Ascending aorta (tissue), 2 donors: ENCODE measurements at regions not wholly inside any gene's neighbourhood (a gene's known extent, or its start where the extent isn't known, plus 50 kb on each side); places are given as distances from the start of the nearest gene placed in this dataset.

Experiments used
- DNase-seq, 2 donors: peaks; one replicate each; pipeline ENCODE4 v3.0.0-alpha.2; 2019; ENCODE audit warnings: low spot score in 2 of 2
- H3K27ac ChIP-seq, 2 donors: fragments of 200-600 bp; sonication (generic); one replicate each; pipeline ENCODE4 v1.5.1; 2016 to 2017; ENCODE audit warnings: mild to moderate bottlenecking in 1 of 2
- H3K27me3 ChIP-seq: fragments of 200-600 bp; sonication (generic); one replicate; pipeline ENCODE4 v1.5.1; 2017
- H3K36me3 ChIP-seq, 2 donors: fragments of 200-600 bp; sonication (generic); one replicate each; pipeline ENCODE4 v1.5.1; 2016
- H3K4me1 ChIP-seq, 2 donors: fragments of 200-600 bp; sonication (generic); one replicate each; pipeline ENCODE4 v1.5.1; 2016 to 2017; ENCODE audit warnings: mild to moderate bottlenecking in 1 of 2
- H3K4me3 ChIP-seq, 2 donors: fragments of 200-600 bp; sonication (generic); one replicate each; pipeline ENCODE4 v1.5.1; 2016 to 2017; ENCODE audit warnings: mild to moderate bottlenecking in 1 of 2
- H3K9me3 ChIP-seq, 2 donors: fragments of 200-600 bp; sonication (generic); one replicate each; pipeline ENCODE4 v1.5.1; 2016
- intact Hi-C: fragments of 100-400 bp; cut with DNase I; formaldehyde crosslinking; loops from one replicate; pipeline ENCODE4 v1.15.1; 2023
- TF ChIP-seq, protein P1 (sequence below), 3 experiments: fragments of 200-600 bp in 2 of 3; fragments of 450-650 bp in 1 of 3; sonication (generic) in 2 of 3; IDR thresholded peaks; one replicate each; pipeline ENCODE4 v1.5.1; 2016 to 2019; ENCODE audit warnings: antibody characterized with exemption in 3 of 3, mild to moderate bottlenecking in 1 of 3, moderate library complexity in 1 of 3

DNA sequence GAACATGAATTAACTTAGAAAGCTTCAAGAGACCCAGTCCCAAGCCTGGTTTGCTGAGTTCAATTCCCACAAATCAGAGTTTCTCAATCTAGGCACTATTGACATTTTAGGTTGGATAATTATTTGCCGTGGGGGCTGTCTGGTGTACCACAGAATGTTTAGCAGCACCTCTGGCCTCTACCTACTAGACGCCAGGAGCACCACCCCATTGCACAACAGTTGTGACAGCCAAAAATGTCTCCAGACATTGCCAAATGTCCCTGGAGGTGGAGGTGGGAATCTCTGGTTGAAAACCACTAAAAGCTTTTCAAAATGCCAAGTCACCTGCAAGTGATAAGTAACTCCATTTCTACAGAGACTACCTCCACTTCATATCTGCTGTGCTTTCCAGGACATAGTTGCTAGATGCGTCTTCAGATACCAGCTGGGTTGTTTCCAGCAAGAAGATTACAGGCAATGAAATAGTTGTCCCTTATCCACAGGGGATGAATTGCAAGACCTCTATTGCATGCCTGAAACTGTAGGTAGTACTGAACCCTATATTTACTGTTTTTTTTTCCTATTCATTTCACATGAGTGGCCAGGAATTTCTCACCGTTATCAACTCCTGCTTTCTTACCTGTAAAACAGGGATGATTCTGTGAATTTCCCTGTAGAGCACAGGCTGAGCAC lies 554.3 kb downstream of the ZEB2 start:
- Histone ChIP-seq H3K4me1 (no peaks in the 10 kb centered on the region), H3K27ac (no peak overlapping the region), H3K9me3 (no peaks in the 10 kb centered on the region), H3K36me3 (peaks cover 0 to 3% of the 10 kb centered on the region in 2 donors), H3K4me3 (no peak overlapping the region), H3K27me3 (no peaks in the 10 kb centered on the region)
- intact Hi-C loops = no loop called here
- TF ChIP-seq, protein P1, sequence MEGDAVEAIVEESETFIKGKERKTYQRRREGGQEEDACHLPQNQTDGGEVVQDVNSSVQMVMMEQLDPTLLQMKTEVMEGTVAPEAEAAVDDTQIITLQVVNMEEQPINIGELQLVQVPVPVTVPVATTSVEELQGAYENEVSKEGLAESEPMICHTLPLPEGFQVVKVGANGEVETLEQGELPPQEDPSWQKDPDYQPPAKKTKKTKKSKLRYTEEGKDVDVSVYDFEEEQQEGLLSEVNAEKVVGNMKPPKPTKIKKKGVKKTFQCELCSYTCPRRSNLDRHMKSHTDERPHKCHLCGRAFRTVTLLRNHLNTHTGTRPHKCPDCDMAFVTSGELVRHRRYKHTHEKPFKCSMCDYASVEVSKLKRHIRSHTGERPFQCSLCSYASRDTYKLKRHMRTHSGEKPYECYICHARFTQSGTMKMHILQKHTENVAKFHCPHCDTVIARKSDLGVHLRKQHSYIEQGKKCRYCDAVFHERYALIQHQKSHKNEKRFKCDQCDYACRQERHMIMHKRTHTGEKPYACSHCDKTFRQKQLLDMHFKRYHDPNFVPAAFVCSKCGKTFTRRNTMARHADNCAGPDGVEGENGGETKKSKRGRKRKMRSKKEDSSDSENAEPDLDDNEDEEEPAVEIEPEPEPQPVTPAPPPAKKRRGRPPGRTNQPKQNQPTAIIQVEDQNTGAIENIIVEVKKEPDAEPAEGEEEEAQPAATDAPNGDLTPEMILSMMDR (IDR thresholded peaks at IDR 0.05) = no peak
- DNase-seq = no peak

DNA sequence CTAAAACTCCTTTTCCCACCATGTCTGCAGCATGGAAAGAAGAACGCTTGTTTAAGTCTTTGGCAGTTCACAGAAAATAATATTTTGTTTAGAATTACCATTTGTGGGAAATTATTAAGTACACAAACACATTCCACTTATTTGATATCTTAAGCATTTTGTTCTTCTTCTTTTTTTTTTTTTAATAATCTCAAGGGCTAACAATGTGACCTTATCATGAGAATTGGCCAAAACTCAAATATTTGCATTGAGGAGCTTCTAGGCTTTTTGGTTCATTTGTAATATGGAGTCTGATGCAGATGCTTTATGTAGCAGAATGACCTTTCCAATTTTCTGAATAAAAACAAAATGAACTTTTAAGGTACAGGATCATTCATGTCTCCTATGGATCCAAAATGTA lies 555.0 kb downstream of the ZEB2 start:
- TF ChIP-seq, protein P1 (IDR thresholded peaks at IDR 0.05) = no peak
- DNase-seq = no peak
- no peak overlapping the region for H3K27ac ChIP-seq
- H3K27me3 ChIP-seq = no peaks in the 10 kb centered on the region
- no peaks in the 10 kb centered on the region for H3K4me1 ChIP-seq
- no peak overlapping the region for H3K4me3 ChIP-seq
- intact Hi-C loops = no loop called here
- H3K9me3 ChIP-seq = no peaks in the 10 kb centered on the region
- peaks cover 0 to 3% of the 10 kb centered on the region in 2 donors for H3K36me3 ChIP-seq

DNA sequence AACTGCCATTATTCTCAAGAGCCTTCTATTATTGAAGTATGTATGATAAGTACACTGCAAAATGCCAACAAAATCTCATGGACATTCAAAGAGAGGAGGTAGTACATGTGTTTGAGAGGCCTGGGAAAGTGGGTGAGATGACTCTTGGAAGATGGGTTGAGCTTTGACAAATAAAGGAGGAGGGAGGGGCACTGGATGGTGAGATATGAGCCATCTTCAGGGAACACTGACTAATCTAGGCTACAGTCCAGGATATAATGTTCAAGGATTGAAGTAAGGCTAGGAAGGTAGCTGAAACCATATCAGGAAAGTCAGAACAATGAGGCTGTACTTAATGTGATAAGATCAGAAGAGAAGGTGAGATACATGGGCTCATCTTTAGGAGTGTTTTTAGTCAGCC lies 559.7 kb downstream of the ZEB2 start:
- Histone ChIP-seq H3K4me1 (no peaks in the 10 kb centered on the region), H3K27ac (no peak overlapping the region), H3K27me3 (no peaks in the 10 kb centered on the region), H3K4me3 (no peak overlapping the region), H3K9me3 (peaks cover 0 to 8% of the 10 kb centered on the region in 2 donors), H3K36me3 (no peaks in the 10 kb centered on the region)
- DNase-seq = no peak
- intact Hi-C loops = no loop called here
- TF ChIP-seq, protein P1 (IDR thresholded peaks at IDR 0.05) = no peak

DNA sequence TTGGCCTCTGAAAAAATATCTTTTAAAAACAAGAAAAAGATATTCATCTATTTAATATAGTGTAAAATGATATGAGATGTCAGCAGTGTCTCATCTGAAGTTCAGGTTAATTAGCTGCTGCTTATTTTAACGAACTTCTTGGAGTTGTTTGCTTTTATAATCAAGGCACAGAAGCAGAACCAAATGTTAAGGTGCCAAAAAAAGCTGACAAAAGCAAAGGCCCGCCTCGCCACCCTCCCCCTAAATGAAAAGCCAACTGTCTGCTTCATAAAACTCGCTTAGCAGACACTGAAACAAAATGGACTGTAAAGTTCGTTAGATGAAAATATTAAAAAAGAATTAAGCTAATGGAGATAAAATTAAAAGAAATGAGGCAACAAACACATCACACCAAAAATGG lies 562.6 kb downstream of the ZEB2 start:
- Histone ChIP-seq H3K9me3 (peaks cover 0 to 8% of the 10 kb centered on the region in 2 donors), H3K36me3 (no peaks in the 10 kb centered on the region), H3K4me3 (no peak overlapping the region), H3K4me1 (peaks cover 0 to 4% of the 10 kb centered on the region in 2 donors), H3K27ac (no peak overlapping the region), H3K27me3 (no peaks in the 10 kb centered on the region)
- no peak for DNase-seq
- intact Hi-C loops = no loop called here
- TF ChIP-seq, protein P1 (IDR thresholded peaks at IDR 0.05) = no peak

DNA sequence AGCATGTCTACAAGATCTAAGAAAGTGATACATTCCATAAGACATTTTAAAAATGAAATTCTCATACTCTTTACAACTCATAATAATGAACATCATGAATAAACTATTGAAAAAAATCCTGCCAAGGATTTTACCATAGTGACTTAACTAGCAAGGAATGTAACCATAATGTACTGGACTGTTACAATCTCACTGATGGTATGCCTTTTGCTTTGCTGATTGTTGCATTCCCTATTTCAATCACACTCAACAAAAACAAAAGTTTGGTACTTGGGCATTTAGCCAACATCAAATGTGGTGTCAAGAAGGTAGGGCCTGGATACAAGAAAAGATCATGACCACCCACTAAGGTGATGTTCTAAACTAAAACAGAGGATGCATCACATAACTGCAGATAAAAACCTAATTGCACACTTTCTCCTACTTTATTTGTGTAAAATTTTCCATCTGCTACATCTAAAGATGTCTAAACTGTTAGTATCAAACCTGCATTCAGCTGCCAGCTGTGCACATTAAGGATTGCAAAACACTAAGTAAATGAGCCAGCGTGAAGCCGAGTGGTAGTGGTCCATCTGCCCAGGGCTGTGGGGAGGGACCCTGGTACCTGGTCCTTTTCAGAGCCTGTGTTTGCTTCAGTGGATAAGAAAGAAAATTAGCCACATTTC lies 564.4 kb downstream of the ZEB2 start:
- Histone ChIP-seq H3K9me3 (peaks cover 0 to 8% of the 10 kb centered on the region in 2 donors), H3K36me3 (no peaks in the 10 kb centered on the region), H3K4me1 (peaks cover 0 to 4% of the 10 kb centered on the region in 2 donors), H3K4me3 (no peak overlapping the region), H3K27me3 (no peaks in the 10 kb centered on the region), H3K27ac (no peak overlapping the region)
- DNase-seq = no peak
- intact Hi-C loops = no loop called here
- TF ChIP-seq, protein P1 (IDR thresholded peaks at IDR 0.05) = no peak
